Heart right ventricle (tissue), 16 donors: ENCODE measurements at regions not wholly inside any gene's neighbourhood (a gene's known extent, or its start where the extent isn't known, plus 50 kb on each side); places are given as distances from the start of the nearest gene placed in this dataset.

ENCODE experiments used
- ATAC-seq, 8 donors: fragments of 200-7000 bp; cut with Tn5 transposase; one replicate each; pipeline ENCODE4 v1.9.1; 2020; ENCODE audit warnings: mild to moderate bottlenecking in 8 of 8, moderate library complexity in 8 of 8, moderate number of reproducible peaks in 1 of 8
- DNase-seq, 2 donors: peaks; one replicate each; pipeline ENCODE4 v3.0.0-alpha.2; 2020
- H3K27ac ChIP-seq, 10 donors: fragments of 200-600 bp; sonication (generic) in 2 of 10; one replicate each; pipeline versions ENCODE4 v1.5.0 to v1.8.0; 2020 to 2022; ENCODE audit warnings: mild to moderate bottlenecking in 3 of 10
- H3K27me3 ChIP-seq, 7 donors: fragments of 200-600 bp; one replicate each; pipeline ENCODE4 v1.8.0; 2021 to 2022; ENCODE audit warnings: mild to moderate bottlenecking in 2 of 7
- H3K36me3 ChIP-seq, 9 donors: fragments of 200-600 bp; sonication (generic) in 1 of 9; one replicate each; pipeline versions ENCODE4 v1.5.0 to v1.8.0; 2020 to 2022; ENCODE audit warnings: mild to moderate bottlenecking in 2 of 9
- H3K4me1 ChIP-seq, 9 donors: fragments of 200-600 bp; sonication (generic) in 1 of 9; one replicate each; pipeline versions ENCODE4 v1.5.0 to v1.8.0; 2020 to 2022; ENCODE audit warnings: mild to moderate bottlenecking in 4 of 9
- H3K4me3 ChIP-seq, 10 donors: fragments of 200-600 bp; sonication (generic) in 2 of 10; one replicate each; pipeline versions ENCODE4 v1.5.0 to v1.8.0; 2020 to 2022; ENCODE audit warnings: mild to moderate bottlenecking in 7 of 10, moderate library complexity in 2 of 10
- H3K9me3 ChIP-seq, 11 donors: fragments of 200-600 bp in 10 of 11; sonication (generic) in 2 of 11; one replicate each; pipeline versions ENCODE4 v1.5.0 to v1.8.0; 2013 to 2022; ENCODE audit warnings: mild to moderate bottlenecking in 2 of 11, control low read depth in 1 of 11, moderate library complexity in 1 of 11
- WGBS, 2 donors: extraction: QIAGEN DNeasy Blood & Tissue Kit; methylation state at CpG; one replicate each; pipeline ENCODE4 v1.1.7; 2013; ENCODE audit warnings: inconsistent platforms in 1 of 2; 5-methylcytosine and 5-hydroxymethylcytosine counted together
- intact Hi-C, 10 donors: fragments of 100-400 bp; cut with DNase I; formaldehyde crosslinking; loops; one replicate each; pipeline versions ENCODE4 v1.11.1 to v1.14.2; 2022
- TF ChIP-seq, protein P1 (sequence below), 9 donors: fragments of 200-600 bp; sonication (generic) in 2 of 9; IDR thresholded peaks; one replicate each; pipeline versions ENCODE4 v1.5.0 to v1.8.0; 2021 to 2022; ENCODE audit warnings: antibody characterized with exemption in 9 of 9, mild to moderate bottlenecking in 5 of 9, moderate library complexity in 1 of 9
- donor health status: Arrhythmogenic right ventricular cardiomyopathy.
- donor health status: ischemic (EF 13 %, LVEDD 7.1; RV severe dilation, severe dysfunction).
- donor health status: healthy with polysubstance abuse.
- donor health status: DM: no; HTN: yes; CAD: no.
- donor health status: DM: no; HTN: no; CAD: no.
- donor health status: ischemic (EF 25% LVEDD 6.9; RV normal size, moderate dysfunction).
- donor health status: ischemic (EF 25% LVEDD 5.7; RV mildly dilated, moderate dysfunction).
- donor health status: healthy.
- donor health status: DM: yes; HTN: yes; CAD: no.
- donor health status: Ischemic cardiomyopathy.
- donor health status: ischemic (EF 35%, LVEDD 5.7; RV mildly dilated, moderate dysfunction).
- donor health status: nonischemic (EF 11% LVEDD 7.7; RV severe dilation, severe dysfunction).
- donor health status: DM: yes; HTN: yes; CAD: no.
- donor health status: PGD.
- donor health status: ischemic (EF 29% LVEDD 5.4; RV normal size, mild dysfunction).
- donor health status: nonischemic (EF 23%, LVEDD 6.1; RV moderate dilation, normal function).

- H3K4me3 ChIP-seq: no peak overlapping the region
- no peak for DNase-seq
- H3K27ac ChIP-seq: no peak overlapping the region
- H3K27me3 ChIP-seq: no peaks in the 10 kb centered on the region
- intact Hi-C loops: no loop called here
- ATAC-seq: no peak
- 52 to 67% methylated on average over 4 of the region's 4 CpGs for WGBS, 2 donors
- peaks cover 0 to 13% (median 3%) of the 10 kb centered on the region in 11 donors for H3K9me3 ChIP-seq
- no peaks in the 10 kb centered on the region for H3K36me3 ChIP-seq
- peaks cover 0 to 8% (median 0%) of the 10 kb centered on the region in 9 donors for H3K4me1 ChIP-seq
- TF ChIP-seq, protein P1, sequence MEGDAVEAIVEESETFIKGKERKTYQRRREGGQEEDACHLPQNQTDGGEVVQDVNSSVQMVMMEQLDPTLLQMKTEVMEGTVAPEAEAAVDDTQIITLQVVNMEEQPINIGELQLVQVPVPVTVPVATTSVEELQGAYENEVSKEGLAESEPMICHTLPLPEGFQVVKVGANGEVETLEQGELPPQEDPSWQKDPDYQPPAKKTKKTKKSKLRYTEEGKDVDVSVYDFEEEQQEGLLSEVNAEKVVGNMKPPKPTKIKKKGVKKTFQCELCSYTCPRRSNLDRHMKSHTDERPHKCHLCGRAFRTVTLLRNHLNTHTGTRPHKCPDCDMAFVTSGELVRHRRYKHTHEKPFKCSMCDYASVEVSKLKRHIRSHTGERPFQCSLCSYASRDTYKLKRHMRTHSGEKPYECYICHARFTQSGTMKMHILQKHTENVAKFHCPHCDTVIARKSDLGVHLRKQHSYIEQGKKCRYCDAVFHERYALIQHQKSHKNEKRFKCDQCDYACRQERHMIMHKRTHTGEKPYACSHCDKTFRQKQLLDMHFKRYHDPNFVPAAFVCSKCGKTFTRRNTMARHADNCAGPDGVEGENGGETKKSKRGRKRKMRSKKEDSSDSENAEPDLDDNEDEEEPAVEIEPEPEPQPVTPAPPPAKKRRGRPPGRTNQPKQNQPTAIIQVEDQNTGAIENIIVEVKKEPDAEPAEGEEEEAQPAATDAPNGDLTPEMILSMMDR (IDR thresholded peaks at IDR 0.05): no peak
Measured at GRCh38 chr5:16245249-16245648, 65.7 kb upstream of the MARCHF11 start.

- Histone ChIP-seq H3K4me1 (no peaks in the 10 kb centered on the region), H3K9me3 (peaks cover 0 to 21% (median 2%) of the 10 kb centered on the region in 11 donors), H3K4me3 (no peak overlapping the region), H3K36me3 (no peaks in the 10 kb centered on the region), H3K27ac (no peak overlapping the region), H3K27me3 (no peaks in the 10 kb centered on the region)
- intact Hi-C loops: no loop called here
- TF ChIP-seq, protein P1 (IDR thresholded peaks at IDR 0.05): no peak
- no peak for DNase-seq
- WGBS, 2 donors: 63 to 64% methylated on average over 1 of the region's 1 CpG
- ATAC-seq: no peak
Measured at GRCh38 chr5:16238018-16238417, 58.4 kb upstream of the MARCHF11 start.

DNA sequence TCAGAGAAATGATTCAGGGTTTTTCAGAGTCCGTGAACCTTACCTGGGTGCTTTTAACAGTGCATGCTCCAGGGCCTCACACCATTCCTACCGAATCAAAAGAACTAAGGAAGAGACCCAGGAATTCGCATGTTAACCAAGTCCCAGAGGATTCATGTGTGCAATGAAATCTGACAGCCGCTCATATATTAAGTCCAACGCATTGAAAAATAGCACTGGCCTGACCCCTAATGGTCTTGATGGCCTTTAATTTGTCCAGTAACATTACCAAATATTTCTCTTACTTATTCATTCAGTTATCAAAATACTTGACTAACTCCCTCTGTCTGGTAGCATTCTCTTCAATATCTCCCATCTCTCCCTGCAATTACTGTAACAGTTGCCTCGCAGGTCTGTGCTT, 55.0 kb upstream of the MARCHF11 start:
- Histone ChIP-seq H3K27ac (no peak overlapping the region), H3K36me3 (no peaks in the 10 kb centered on the region), H3K4me3 (no peak overlapping the region), H3K4me1 (no peaks in the 10 kb centered on the region), H3K9me3 (peaks cover 0 to 16% (median 0%) of the 10 kb centered on the region in 11 donors), H3K27me3 (no peaks in the 10 kb centered on the region)
- ATAC-seq (no peak), DNase-seq (no peak)
- TF ChIP-seq, protein P1 (IDR thresholded peaks at IDR 0.05): no peak
- intact Hi-C loops: no loop called here
- 81 to 82% methylated on average over 6 of the region's 6 CpGs for WGBS, 2 donors

- Histone ChIP-seq H3K9me3 (peaks cover 0 to 16% (median 0%) of the 10 kb centered on the region in 11 donors), H3K27ac (no peak overlapping the region), H3K4me1 (no peaks in the 10 kb centered on the region), H3K36me3 (no peaks in the 10 kb centered on the region), H3K4me3 (no peak overlapping the region), H3K27me3 (no peaks in the 10 kb centered on the region)
- no peak for DNase-seq
- 77 to 94% methylated on average over 2 of the region's 2 CpGs for WGBS, 2 donors
- no peak for ATAC-seq
- TF ChIP-seq, protein P1 (IDR thresholded peaks at IDR 0.05): no peak
- intact Hi-C loops: no loop called here
Measured at GRCh38 chr5:16233730-16234129, 54.1 kb upstream of the MARCHF11 start.
